HepG2 (cell line): ENCODE measurements at regions not wholly inside any gene's neighbourhood (a gene's known extent, or its start where the extent isn't known, plus 50 kb on each side); places are given as distances from the start of the nearest gene placed in this dataset.

Source experiments
- EZH2 ChIP-seq: conservative IDR thresholded peaks from 2 replicates; pipeline ENCODE4 v1.6.1; 2012; ENCODE audit warnings: mild to moderate bottlenecking, low read depth, low read length, moderate library complexity
- MTF1 ChIP-seq: sonication (generic); formaldehyde crosslinking; IDR thresholded peaks from 2 replicates; pipeline ENCODE4 v1.5.0; 2020; ENCODE audit warnings: missing genetic modification reagents
- POLR2A ChIP-seq, 2 experiments: IDR thresholded peaks; 2 replicates each; pipeline ENCODE4 v1.6.1; 2011; ENCODE audit warnings: low read depth in 2 of 2, low read length in 2 of 2, mild to moderate bottlenecking in 1 of 2, moderate library complexity in 1 of 2; ENCODE audit not compliant: insufficient read depth in 1 of 2
- ZKSCAN5 ChIP-seq: sonication (generic); formaldehyde crosslinking; IDR thresholded peaks from 2 replicates; pipeline ENCODE4 v1.5.1; 2020; ENCODE audit warnings: mild to moderate bottlenecking, missing genetic modification reagents

DNA sequence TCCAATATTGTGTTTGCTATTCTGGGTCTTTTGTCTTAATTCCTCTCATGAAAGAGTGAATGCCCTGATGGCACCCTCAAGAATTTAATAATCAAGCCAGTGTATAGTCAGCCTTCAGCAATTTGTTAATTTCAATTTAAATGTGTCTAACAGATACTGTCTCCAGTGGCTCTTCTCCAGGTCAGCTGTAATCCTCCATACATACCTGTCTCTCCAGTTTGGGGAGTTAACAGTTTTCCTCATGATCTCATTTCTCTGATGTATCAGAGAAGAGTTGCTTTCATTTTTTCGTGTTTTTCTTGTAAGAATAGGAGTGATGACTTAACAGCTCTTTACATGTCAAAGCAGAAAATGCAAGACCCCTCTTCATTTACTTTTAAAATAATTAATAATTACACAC is 500.3 kb upstream of the RORB start:
- TF ChIP-seq ZKSCAN5 = no peak
- no peak for TF ChIP-seq MTF1 (CRISPR knock-in tag)
- TF ChIP-seq POLR2A (IDR thresholded peaks at IDR 0.05; ENCODE audit: insufficient read depth in 1 of 2, low read depth in 2 of 2, low read length in 2 of 2) = no peak
- TF ChIP-seq EZH2 = no peak
